ENCODE measurements at regions not wholly inside any gene's neighbourhood (a gene's known extent, or its start where the extent isn't known, plus 50 kb on each side); places are given as distances from the start of the nearest gene placed in this dataset.

- peak; percentile 41 for DNase-seq
These were observed 185.8 kb downstream of the MRPL39 start for GRCh38 chr21:25421321-25422028.

- no peak for DNase-seq
These were observed 186.4 kb downstream of the MRPL39 start for GRCh38 chr21:25420831-25421230.

- DNase-seq = no peak
These were observed 190.6 kb downstream of the MRPL39 start for GRCh38 chr21:25416669-25417068.

GRCh38 chr21:25412100-25412499 lies 195.2 kb downstream of the MRPL39 start:
- no peak for DNase-seq

GRCh38 chr21:25409978-25410377 lies 197.3 kb downstream of the MRPL39 start:
- no peak for DNase-seq

GRCh38 chr21:25408666-25409065 lies 198.6 kb downstream of the MRPL39 start:
- no peak for DNase-seq

- DNase-seq = no peak
These were observed 200.2 kb downstream of the MRPL39 start for GRCh38 chr21:25406887-25407579.

GRCh38 chr21:25405984-25406383 lies 201.3 kb downstream of the MRPL39 start:
- DNase-seq = no peak

GRCh38 chr21:25402134-25402961 lies 204.9 kb downstream of the MRPL39 start:
- DNase-seq = no peak

GRCh38 chr21:25400427-25400826 lies 206.9 kb downstream of the MRPL39 start:
- DNase-seq = no peak

GRCh38 chr21:25398630-25399029 lies 208.7 kb downstream of the MRPL39 start:
- no peak for DNase-seq

- DNase-seq = no peak
These were observed 211.1 kb downstream of the MRPL39 start for GRCh38 chr21:25396135-25396711.

GRCh38 chr21:25391777-25392176 lies 215.5 kb downstream of the MRPL39 start:
- no peak for DNase-seq

GRCh38 chr21:25390701-25391100 lies 216.6 kb downstream of the MRPL39 start:
- no peak for DNase-seq

GRCh38 chr21:25387665-25388064 lies 219.6 kb downstream of the MRPL39 start:
- DNase-seq = no peak

- DNase-seq = no peak
These were observed 221.3 kb downstream of the MRPL39 start for GRCh38 chr21:25385911-25386474.

GRCh38 chr21:25385341-25385740 lies 221.9 kb downstream of the MRPL39 start:
- DNase-seq = no peak

GRCh38 chr21:25384782-25385181 lies 222.5 kb downstream of the MRPL39 start:
- DNase-seq = no peak

- no peak for DNase-seq
These were observed 223.7 kb downstream of the MRPL39 start for GRCh38 chr21:25383545-25383944.

GRCh38 chr21:25381936-25382452 lies 225.3 kb downstream of the MRPL39 start:
- no peak for DNase-seq

- DNase-seq = no peak
These were observed 231.6 kb downstream of the MRPL39 start for GRCh38 chr21:25375675-25376074.
